H1 (cell line): ENCODE measurements at regions not wholly inside any gene's neighbourhood (a gene's known extent, or its start where the extent isn't known, plus 50 kb on each side); places are given as distances from the start of the nearest gene placed in this dataset.

ENCODE experiments used
- CTCF ChIA-PET: fragments of 300-600 bp; sonication (Branson Sonifier 250); formaldehyde crosslinking; loops from one replicate; lab custom pipeline; 2021; ENCODE audit not compliant: partially characterized antibody; lab: Charles Lee
- POLR2A ChIA-PET: fragments of 300-600 bp; sonication (Branson Sonifier 250); formaldehyde crosslinking; loops from one replicate; lab custom pipeline; 2021; ENCODE audit warnings: inconsistent platforms; ENCODE audit not compliant: partially characterized antibody; lab: Charles Lee
- DNase-seq, 2 experiments: peaks; one replicate each; pipeline versions ENCODE4 v3.0.0 to v3.0.0-alpha.2; 2010 to 2022; ENCODE audit warnings: low spot score in 2 of 2, low read depth in 1 of 2, mixed read lengths in 1 of 2
- FAIRE-seq: peaks from 2 replicates; lab custom pipeline; 2011; peaks lifted over from hg19 to GRCh38; lab: Jason Lieb, UNC
- H2AFZ ChIP-seq: 2 replicates; pipeline ENCODE4 v1.8.1; 2012; ENCODE audit warnings: low read length, inconsistent platforms
- H2AK5ac ChIP-seq: 2 replicates; pipeline ENCODE4 v1.6.1; 2013; ENCODE audit warnings: low read depth, low read length
- H2BK120ac ChIP-seq: replicated peaks from 2 replicates; pipeline ENCODE3; 2013; ENCODE audit warnings: low read depth, low read length, inconsistent platforms
- H2BK12ac ChIP-seq: 2 replicates; pipeline ENCODE4 v1.6.1; 2013; ENCODE audit warnings: low read depth, low read length
- H2BK15ac ChIP-seq: 2 replicates; pipeline ENCODE4 v1.6.1; 2013; ENCODE audit warnings: low read length
- H2BK20ac ChIP-seq: 2 replicates; pipeline ENCODE4 v1.6.1; 2013; ENCODE audit warnings: low read length
- H2BK5ac ChIP-seq: 2 replicates; pipeline ENCODE4 v1.6.1; 2013; ENCODE audit warnings: low read depth, low read length
- H3K14ac ChIP-seq: 2 replicates; pipeline ENCODE4 v1.6.1; 2013; ENCODE audit warnings: inconsistent platforms; ENCODE audit not compliant: insufficient read length
- H3K18ac ChIP-seq: 2 replicates; pipeline ENCODE4 v1.6.1; 2013; ENCODE audit warnings: low read length; ENCODE audit errors: extremely low read depth
- H3K23ac ChIP-seq: 2 replicates; pipeline ENCODE4 v1.6.1; 2013; ENCODE audit warnings: inconsistent platforms; ENCODE audit not compliant: insufficient read length
- H3K23me2 ChIP-seq: 2 replicates; pipeline ENCODE4 v1.6.1; 2013; ENCODE audit warnings: low read depth, low read length
- H3K27ac ChIP-seq: 2 replicates; pipeline ENCODE4 v1.6.1; 2011; ENCODE audit warnings: low read depth, low read length, inconsistent platforms
- H3K27me3 ChIP-seq, 4 experiments: replicated peaks in 1 of 4; 1 replicate in 1 of 4; 2 replicates in 3 of 4; pipeline versions ENCODE4 v1.6.1 to v1.8.1; 2011 to 2013; ENCODE audit warnings: low read length in 3 of 4, mild to moderate bottlenecking in 3 of 4, inconsistent platforms in 2 of 4, mixed read lengths in 2 of 4, moderate library complexity in 1 of 4; ENCODE audit not compliant: control insufficient read depth in 3 of 4, insufficient read depth in 3 of 4; ENCODE audit errors: extremely low read depth in 1 of 4
- H3K36me3 ChIP-seq, 4 experiments: 2 replicates each; pipeline versions ENCODE4 v1.6.1 to v1.8.1; 2011 to 2013; ENCODE audit warnings: mild to moderate bottlenecking in 4 of 4, low read length in 3 of 4, moderate library complexity in 2 of 4, control low read depth in 1 of 4, inconsistent platforms in 1 of 4; ENCODE audit not compliant: insufficient read depth in 4 of 4, control insufficient read depth in 2 of 4
- H3K4ac ChIP-seq: replicated peaks from 2 replicates; pipeline ENCODE3; 2013; ENCODE audit warnings: low read length, low read depth, mixed read lengths, inconsistent platforms; ENCODE audit not compliant: insufficient read length
- H3K4me1 ChIP-seq, 4 experiments: replicated peaks in 1 of 4; 1 replicate in 1 of 4; 2 replicates in 3 of 4; pipeline versions ENCODE4 v1.6.1 to v1.8.1; 2011 to 2013; ENCODE audit warnings: low read length in 3 of 4, inconsistent platforms in 2 of 4, mixed read lengths in 1 of 4; ENCODE audit not compliant: insufficient read depth in 4 of 4, control insufficient read depth in 3 of 4
- H3K4me2 ChIP-seq, 2 experiments: 2 replicates each; pipeline versions ENCODE4 v1.6.1 to v1.8.1; 2011 to 2013; ENCODE audit warnings: low read depth in 2 of 2, low read length in 2 of 2, control low read depth in 1 of 2, inconsistent platforms in 1 of 2, mild to moderate bottlenecking in 1 of 2; ENCODE audit not compliant: insufficient read depth in 1 of 2
- H3K4me3 ChIP-seq, 4 experiments: fragments of 200-600, 300-600 bp in 1 of 4; sonication (generic), shearing (Covaris generic), sonication (Bioruptor Twin) in 1 of 4; 2 replicates each; pipeline versions ENCODE4 v1.5.1 to v1.8.1; 2011 to 2016; ENCODE audit warnings: low read length in 4 of 4, low read depth in 3 of 4, control low read depth in 2 of 4, inconsistent platforms in 2 of 4, mild to moderate bottlenecking in 2 of 4, mixed read lengths in 1 of 4, moderate library complexity in 1 of 4; ENCODE audit not compliant: insufficient read depth in 2 of 4; ENCODE audit errors: extremely low read depth in 1 of 4
- H3K56ac ChIP-seq: replicated peaks from 2 replicates; pipeline ENCODE3; 2013; ENCODE audit warnings: low read depth, mild to moderate bottlenecking, mixed read lengths, low read length, inconsistent platforms; ENCODE audit not compliant: insufficient read length
- H3K79me1 ChIP-seq: 2 replicates; pipeline ENCODE4 v1.6.1; 2013; ENCODE audit warnings: low read depth, low read length, control low read depth
- H3K79me2 ChIP-seq, 2 experiments: 2 replicates each; pipeline versions ENCODE4 v1.6.1 to v1.8.1; 2012 to 2013; ENCODE audit warnings: low read length in 2 of 2, mild to moderate bottlenecking in 2 of 2, inconsistent platforms in 1 of 2; ENCODE audit not compliant: insufficient read depth in 2 of 2, control insufficient read depth in 1 of 2
- H3K9ac ChIP-seq, 4 experiments: replicated peaks in 1 of 4; 1 replicate in 1 of 4; 2 replicates in 3 of 4; pipeline versions ENCODE4 v1.6.1 to v1.8.1; 2011 to 2013; ENCODE audit warnings: low read depth in 3 of 4, low read length in 3 of 4, control low read depth in 2 of 4, mild to moderate bottlenecking in 2 of 4, moderate library complexity in 2 of 4, inconsistent platforms in 1 of 4; ENCODE audit errors: extremely low read depth in 1 of 4
- H3K9me3 ChIP-seq, 2 experiments: 2 replicates each; pipeline versions ENCODE4 v1.6.1 to v1.8.1; 2012 to 2013; ENCODE audit warnings: mild to moderate bottlenecking in 2 of 2, moderate library complexity in 2 of 2, control low read depth in 1 of 2, inconsistent platforms in 1 of 2, low read depth in 1 of 2, low read length in 1 of 2, mixed read lengths in 1 of 2; ENCODE audit not compliant: insufficient read depth in 2 of 2
- H4K20me1 ChIP-seq, 2 experiments: replicated peaks in 1 of 2; 2 replicates each; pipeline versions ENCODE3 to v1.8.1; 2011 to 2013; ENCODE audit warnings: inconsistent platforms in 2 of 2, low read length in 2 of 2, mild to moderate bottlenecking in 1 of 2; ENCODE audit not compliant: insufficient read depth in 2 of 2, control insufficient read depth in 1 of 2
- H4K5ac ChIP-seq: 2 replicates; pipeline ENCODE4 v1.6.1; 2013; ENCODE audit warnings: low read length, low read depth, mixed read lengths, inconsistent platforms; ENCODE audit not compliant: insufficient read length
- H4K8ac ChIP-seq: 2 replicates; pipeline ENCODE4 v1.8.0; 2013; ENCODE audit warnings: mild to moderate bottlenecking, moderate library complexity, low read length, inconsistent platforms; ENCODE audit not compliant: insufficient read depth; ENCODE audit errors: extremely low read depth
- H4K91ac ChIP-seq: replicated peaks from 2 replicates; pipeline ENCODE3; 2013; ENCODE audit warnings: low read length, mixed read lengths, inconsistent platforms; ENCODE audit not compliant: insufficient read length
- ATF3 ChIP-seq: IDR thresholded peaks from 2 replicates; pipeline ENCODE4 v1.6.1; 2011; ENCODE audit warnings: low read depth, mild to moderate bottlenecking, low read length; ENCODE audit not compliant: insufficient read depth
- CHD1 ChIP-seq: IDR thresholded peaks from 2 replicates; pipeline ENCODE4 v1.6.1; 2012; ENCODE audit warnings: low read depth, low read length, improper control_type of control experiment
- E2F6 ChIP-seq: IDR thresholded peaks from 2 replicates; pipeline ENCODE4 v1.6.1; 2012; ENCODE audit warnings: inconsistent platforms
- GTF2F1 ChIP-seq: IDR thresholded peaks from 2 replicates; pipeline ENCODE4 v1.6.1; 2012; ENCODE audit warnings: low read depth, low read length, improper control_type of control experiment, borderline replicate concordance
- MAFK ChIP-seq: IDR thresholded peaks from 2 replicates; pipeline ENCODE4 v1.6.1; 2012; ENCODE audit warnings: low read depth, mild to moderate bottlenecking, improper control_type of control experiment, low read length
- POU5F1 ChIP-seq: IDR thresholded peaks from 2 replicates; pipeline ENCODE4 v1.6.1; 2011; ENCODE audit warnings: low read depth, mild to moderate bottlenecking, low read length, moderate library complexity
- RAD21 ChIP-seq, 2 experiments: IDR thresholded peaks in 1 of 2; conservative IDR thresholded peaks in 1 of 2; 2 replicates each; pipeline ENCODE4 v1.6.1; 2011; ENCODE audit warnings: low read depth in 2 of 2, low read length in 2 of 2, improper control_type of control experiment in 1 of 2, inconsistent platforms in 1 of 2, mild to moderate bottlenecking in 1 of 2, moderate library complexity in 1 of 2
- RXRA ChIP-seq: IDR thresholded peaks from 2 replicates; pipeline ENCODE4 v1.6.1; 2011; ENCODE audit warnings: low read depth, mild to moderate bottlenecking, low read length, moderate library complexity; ENCODE audit not compliant: insufficient read depth
- SIX5 ChIP-seq: IDR thresholded peaks from 2 replicates; pipeline ENCODE4 v1.6.1; 2011; ENCODE audit warnings: mild to moderate bottlenecking, low read depth, low read length
- SP1 ChIP-seq: IDR thresholded peaks from 2 replicates; pipeline ENCODE4 v1.6.1; 2011; ENCODE audit warnings: low read depth, low read length
- SP2 ChIP-seq: IDR thresholded peaks from 2 replicates; pipeline ENCODE4 v1.6.1; 2012; ENCODE audit warnings: mild to moderate bottlenecking, low read length, inconsistent platforms
- SRF ChIP-seq: IDR thresholded peaks from 2 replicates; pipeline ENCODE4 v1.6.1; 2011; ENCODE audit warnings: mild to moderate bottlenecking, low read depth, low read length, moderate library complexity
- TAF7 ChIP-seq: optimal IDR thresholded peaks from 2 replicates; pipeline ENCODE3; 2011; ENCODE audit warnings: low read depth, mild to moderate bottlenecking, inconsistent platforms, low read length, moderate library complexity, borderline replicate concordance

DNA sequence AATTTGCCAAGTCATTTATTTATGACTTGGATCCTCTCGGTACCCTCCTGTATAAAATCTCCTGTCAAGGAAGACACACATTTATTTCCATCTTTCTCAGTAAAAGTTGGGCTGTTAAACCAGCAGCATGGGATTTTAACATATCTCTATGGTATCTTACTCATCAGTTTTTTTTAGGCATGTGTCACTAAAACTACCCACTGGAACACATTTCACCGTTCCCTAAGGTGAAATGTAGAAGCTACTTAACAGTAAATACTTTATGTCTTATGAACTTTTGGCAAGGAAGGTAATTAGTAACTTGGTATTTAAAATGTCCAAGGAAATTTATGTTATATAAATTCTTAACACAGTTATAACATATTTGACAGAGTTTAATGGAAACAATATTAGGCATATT, 152.5 kb upstream of the HDAC9 start (continued):
- TF ChIP-seq SIX5 (no peak), TAF7 (no peak)

- Histone ChIP-seq H2BK12ac (no peak overlapping the region), H2BK5ac (no peak overlapping the region), H3K4me2 (no peak overlapping the region), H3K79me1 (no peaks in the 10 kb centered on the region), H3K27ac (no peak overlapping the region), H2BK15ac (no peak overlapping the region), H2AFZ (no peak overlapping the region), H3K79me2 (no peaks in the 10 kb centered on the region), H3K4me3 (no peak overlapping the region), H2BK120ac (no peak overlapping the region), H3K4me1 (no peaks in the 10 kb centered on the region), H3K23me2 (no peaks in the 10 kb centered on the region; the same call in 1 of the 2 replicates), H3K14ac (no peak overlapping the region), H3K9me3 (no peaks in the 10 kb centered on the region), H2BK20ac (no peak overlapping the region), H3K36me3 (no peaks in the 10 kb centered on the region), H4K5ac (no peak overlapping the region), H3K56ac (no peak overlapping the region), H4K20me1 (no peaks in the 10 kb centered on the region), H3K4ac (no peak overlapping the region), H3K18ac (no peak overlapping the region), H3K9ac (no peak overlapping the region), H4K8ac (no peak overlapping the region), H3K23ac (no peak overlapping the region), H4K91ac (no peak overlapping the region), H2AK5ac (no peak overlapping the region), H3K27me3 (no peaks in the 10 kb centered on the region)
- ChIA-PET CTCF (interaction anchor here (1.0 to 2.7 kb wide), 23 partner anchors 8 to 640 kb away, joined by 3 to 11 read pairs (median 4); no protein-coding TSS in a partner anchor), POLR2A (no interaction called here)
- no peak for FAIRE-seq
- TF ChIP-seq POU5F1: no peak
- no peak for TF ChIP-seq GTF2F1
- no peak for TF ChIP-seq CHD1
- no peak for TF ChIP-seq ATF3
- no peak for TF ChIP-seq E2F6
- no peak for TF ChIP-seq RXRA
- no peak for TF ChIP-seq MAFK
- no peak for TF ChIP-seq RAD21 (IDR thresholded peaks at IDR 0.05 in 1 of 2, conservative IDR thresholded peaks at IDR 0.05 in 1 of 2; ENCODE audit: low read depth in 2 of 2, low read length in 2 of 2)
- TF ChIP-seq SRF: no peak
- no peak for TF ChIP-seq SP2
- no peak for TF ChIP-seq SP1
- no peak for DNase-seq
Observed at GRCh38 chr7:18344536-18344935, 151.0 kb upstream of the HDAC9 start.
